ENCODE measurements at regions not wholly inside any gene's neighbourhood (a gene's known extent, or its start where the extent isn't known, plus 50 kb on each side); places are given as distances from the start of the nearest gene placed in this dataset.

DNA sequence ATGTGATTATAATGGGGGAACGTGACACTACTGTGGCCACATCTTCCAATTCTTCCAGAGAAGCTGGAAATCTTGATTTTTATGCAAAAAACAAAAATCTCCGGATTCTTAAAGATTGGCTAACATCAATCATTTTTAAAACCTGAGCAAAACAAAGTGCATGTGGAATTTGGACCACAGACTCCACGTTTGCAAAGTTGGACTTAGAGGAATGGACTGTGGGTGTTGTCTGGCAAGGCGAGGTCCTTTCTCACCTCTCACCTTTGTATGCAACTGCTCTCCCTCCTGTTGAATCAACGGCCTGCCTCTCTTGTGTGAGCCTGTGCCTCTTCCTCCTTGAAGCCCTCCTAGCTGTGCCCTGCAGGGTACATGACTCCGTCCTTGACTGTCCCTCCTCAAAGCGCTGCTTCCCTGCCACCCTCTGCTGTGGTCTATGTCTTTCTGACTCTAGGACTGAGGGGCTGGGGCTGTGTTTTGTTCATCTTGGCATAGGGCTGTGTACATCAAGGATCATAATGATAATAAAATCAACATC lies 122.4 kb downstream of the PHETA1 start:
- TF ChIP-seq, protein P1, sequence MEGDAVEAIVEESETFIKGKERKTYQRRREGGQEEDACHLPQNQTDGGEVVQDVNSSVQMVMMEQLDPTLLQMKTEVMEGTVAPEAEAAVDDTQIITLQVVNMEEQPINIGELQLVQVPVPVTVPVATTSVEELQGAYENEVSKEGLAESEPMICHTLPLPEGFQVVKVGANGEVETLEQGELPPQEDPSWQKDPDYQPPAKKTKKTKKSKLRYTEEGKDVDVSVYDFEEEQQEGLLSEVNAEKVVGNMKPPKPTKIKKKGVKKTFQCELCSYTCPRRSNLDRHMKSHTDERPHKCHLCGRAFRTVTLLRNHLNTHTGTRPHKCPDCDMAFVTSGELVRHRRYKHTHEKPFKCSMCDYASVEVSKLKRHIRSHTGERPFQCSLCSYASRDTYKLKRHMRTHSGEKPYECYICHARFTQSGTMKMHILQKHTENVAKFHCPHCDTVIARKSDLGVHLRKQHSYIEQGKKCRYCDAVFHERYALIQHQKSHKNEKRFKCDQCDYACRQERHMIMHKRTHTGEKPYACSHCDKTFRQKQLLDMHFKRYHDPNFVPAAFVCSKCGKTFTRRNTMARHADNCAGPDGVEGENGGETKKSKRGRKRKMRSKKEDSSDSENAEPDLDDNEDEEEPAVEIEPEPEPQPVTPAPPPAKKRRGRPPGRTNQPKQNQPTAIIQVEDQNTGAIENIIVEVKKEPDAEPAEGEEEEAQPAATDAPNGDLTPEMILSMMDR (IDR thresholded peaks at IDR 0.05): no peak
- no peak for TF ChIP-seq POLR2AphosphoS5 (IDR thresholded peaks at IDR 0.05)
- TF ChIP-seq POLR2A (IDR thresholded peaks at IDR 0.05): no peak

Data from breast epithelium (tissue), 3 donors.